ENCODE measurements at regions not wholly inside any gene's neighbourhood (a gene's known extent, or its start where the extent isn't known, plus 50 kb on each side); places are given as distances from the start of the nearest gene placed in this dataset.
"Not testable (repeated sequence)": the region's sequence is repeated elsewhere in the genome, so short reads cannot be mapped to it uniquely, and the experiment has no call there.

GRCh38 chr7:55304018-55304762 lies 60.9 kb upstream of the LANCL2 start:
- no peak for DNase-seq

- no peak for DNase-seq
Observed at GRCh38 chr7:55305135-55305534, 60.0 kb upstream of the LANCL2 start.

- DNase-seq: no peak
Observed at GRCh38 chr7:55306331-55306730, 58.8 kb upstream of the LANCL2 start.

GRCh38 chr7:55307123-55307916 lies 57.8 kb upstream of the LANCL2 start:
- no peak for DNase-seq

- no peak for DNase-seq
Observed at GRCh38 chr7:55308186-55308929, 56.8 kb upstream of the LANCL2 start.

- peak; percentile 11 to 31 for DNase-seq
Observed at GRCh38 chr7:55309040-55309991, 55.8 kb upstream of the LANCL2 start.

- no peak for DNase-seq
Observed at GRCh38 chr7:55310287-55311025, 54.7 kb upstream of the LANCL2 start.

GRCh38 chr7:55311892-55312291 lies 53.2 kb upstream of the LANCL2 start:
- DNase-seq: not testable (repeated sequence)

- not testable (repeated sequence) for DNase-seq
Observed at GRCh38 chr7:55313671-55314070, 51.5 kb upstream of the LANCL2 start.

GRCh38 chr7:55314967-55315366 lies 50.2 kb upstream of the LANCL2 start:
- no peak for DNase-seq
